ENCODE measurements at regions not wholly inside any gene's neighbourhood (a gene's known extent, or its start where the extent isn't known, plus 50 kb on each side); places are given as distances from the start of the nearest gene placed in this dataset.
"Not testable (repeated sequence)": the region's sequence is repeated elsewhere in the genome, so short reads cannot be mapped to it uniquely, and the experiment has no call there.

DNA sequence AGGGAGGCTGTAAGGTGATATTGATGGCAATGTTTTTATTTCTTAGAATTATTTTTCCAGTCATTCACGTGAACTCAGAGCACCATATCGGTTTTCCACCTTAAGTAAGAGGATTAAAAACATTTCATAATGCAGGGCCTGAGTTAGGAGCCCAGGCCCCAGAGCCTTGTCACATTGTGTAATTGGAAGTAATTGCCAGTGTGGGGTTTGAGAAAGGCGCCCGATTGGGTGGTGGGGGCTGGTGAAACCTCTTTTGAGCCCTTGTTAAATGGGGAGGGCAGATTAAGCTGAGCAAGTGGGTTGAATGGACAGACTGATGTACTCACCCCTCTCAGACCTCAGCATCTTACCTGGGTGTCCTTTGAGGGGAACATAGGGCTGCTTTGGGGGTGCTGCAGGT lies 116.7 kb upstream of the PITX1 start:
- TF ChIP-seq, protein P1, sequence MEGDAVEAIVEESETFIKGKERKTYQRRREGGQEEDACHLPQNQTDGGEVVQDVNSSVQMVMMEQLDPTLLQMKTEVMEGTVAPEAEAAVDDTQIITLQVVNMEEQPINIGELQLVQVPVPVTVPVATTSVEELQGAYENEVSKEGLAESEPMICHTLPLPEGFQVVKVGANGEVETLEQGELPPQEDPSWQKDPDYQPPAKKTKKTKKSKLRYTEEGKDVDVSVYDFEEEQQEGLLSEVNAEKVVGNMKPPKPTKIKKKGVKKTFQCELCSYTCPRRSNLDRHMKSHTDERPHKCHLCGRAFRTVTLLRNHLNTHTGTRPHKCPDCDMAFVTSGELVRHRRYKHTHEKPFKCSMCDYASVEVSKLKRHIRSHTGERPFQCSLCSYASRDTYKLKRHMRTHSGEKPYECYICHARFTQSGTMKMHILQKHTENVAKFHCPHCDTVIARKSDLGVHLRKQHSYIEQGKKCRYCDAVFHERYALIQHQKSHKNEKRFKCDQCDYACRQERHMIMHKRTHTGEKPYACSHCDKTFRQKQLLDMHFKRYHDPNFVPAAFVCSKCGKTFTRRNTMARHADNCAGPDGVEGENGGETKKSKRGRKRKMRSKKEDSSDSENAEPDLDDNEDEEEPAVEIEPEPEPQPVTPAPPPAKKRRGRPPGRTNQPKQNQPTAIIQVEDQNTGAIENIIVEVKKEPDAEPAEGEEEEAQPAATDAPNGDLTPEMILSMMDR (IDR thresholded peaks at IDR 0.05; ENCODE audit: low read depth, low read length): no peak
- no peak overlapping the region for H3K4me3 ChIP-seq (replicated peaks in 1 of 2; ENCODE audit: low read depth in 2 of 2, low read length in 2 of 2)
- no peak for DNase-seq (ENCODE audit: low read depth in 2 of 2)

DNA sequence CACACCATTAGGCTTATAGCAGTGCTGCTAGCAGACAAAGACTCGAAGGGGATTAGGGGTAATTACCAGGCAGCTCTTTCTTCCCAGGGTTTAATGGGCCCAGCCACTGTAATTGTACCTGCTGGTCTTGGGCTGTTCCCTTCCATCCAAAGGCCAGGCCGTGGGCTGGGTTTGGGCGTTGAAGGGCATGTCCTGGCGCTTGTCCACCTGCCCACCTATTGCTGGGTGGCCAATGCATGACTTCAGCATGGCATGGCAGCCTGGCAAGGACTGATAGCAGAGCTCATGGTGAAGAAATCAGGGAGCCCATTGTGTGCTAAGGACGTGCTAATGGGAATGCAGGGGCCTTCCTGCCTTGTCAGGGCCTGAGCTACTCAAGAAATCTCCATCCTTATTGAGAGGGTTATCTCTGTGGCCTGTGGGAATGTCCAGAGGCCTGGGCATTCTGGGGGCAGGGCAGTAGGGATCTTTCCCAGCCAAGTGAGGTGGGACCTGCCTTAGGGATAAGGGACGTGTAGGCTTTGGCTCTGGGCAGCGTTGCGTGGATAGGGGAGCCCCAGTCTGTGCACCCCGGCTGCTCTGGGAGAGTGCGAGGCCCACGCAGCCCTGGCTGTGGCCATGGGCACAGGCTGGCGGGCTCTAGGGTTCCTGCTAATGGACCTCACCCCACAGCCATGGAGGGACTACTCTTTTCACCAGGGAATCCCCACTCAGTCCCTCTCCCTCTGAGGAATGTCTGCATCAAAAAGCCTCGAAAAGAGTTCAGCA lies 116.1 kb upstream of the PITX1 start:
- TF ChIP-seq, protein P1 (IDR thresholded peaks at IDR 0.05; ENCODE audit: low read depth, low read length): no peak
- H3K4me3 ChIP-seq (replicated peaks in 1 of 2; ENCODE audit: low read depth in 2 of 2, low read length in 2 of 2): no peak overlapping the region
- no peak for DNase-seq (ENCODE audit: low read depth in 2 of 2)

- TF ChIP-seq, protein P1 (IDR thresholded peaks at IDR 0.05; ENCODE audit: low read depth, low read length): no peak
- no peak for DNase-seq (ENCODE audit: low read depth in 2 of 2)
- no peak overlapping the region for H3K4me3 ChIP-seq (replicated peaks in 1 of 2; ENCODE audit: low read depth in 2 of 2, low read length in 2 of 2)
These were observed 115.4 kb upstream of the PITX1 start for GRCh38 chr5:135149229-135149955.

DNA sequence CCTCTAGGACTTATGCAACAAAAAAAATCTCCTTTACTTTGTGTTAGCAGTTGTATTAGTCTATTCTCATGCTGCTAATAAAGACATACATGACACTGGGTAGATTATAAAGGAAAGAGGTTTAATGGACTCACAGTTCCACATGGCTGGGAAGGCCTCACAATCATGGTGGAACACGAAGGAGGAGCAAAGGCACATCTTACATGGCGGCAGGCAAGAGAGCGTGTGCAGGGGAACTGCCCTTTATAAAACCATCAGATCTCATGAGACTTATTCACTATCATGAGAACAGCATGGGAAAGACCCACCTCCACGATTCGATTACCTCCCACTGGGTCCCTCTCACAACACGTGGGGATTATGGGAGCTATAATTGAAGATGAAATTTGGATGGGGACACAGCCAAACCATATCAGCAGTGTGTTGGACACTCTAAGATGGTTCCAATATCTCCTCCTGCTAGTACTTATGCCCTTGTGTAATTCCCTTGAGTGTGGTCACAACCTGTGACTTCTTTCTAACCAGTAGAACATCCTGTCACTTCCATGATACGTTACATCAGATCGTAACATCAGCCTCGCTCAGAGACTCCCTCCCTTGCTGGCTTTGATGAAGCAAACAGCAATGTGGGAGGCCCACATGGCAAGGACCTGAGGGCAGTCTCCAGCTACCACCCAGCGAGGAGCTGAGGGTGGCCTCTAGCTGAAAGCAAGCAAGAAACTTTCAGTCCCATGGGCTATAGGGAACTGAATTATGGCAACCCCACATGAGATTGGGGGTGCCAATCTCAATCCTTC lies 113.5 kb upstream of the PITX1 start:
- DNase-seq (ENCODE audit: low read depth in 2 of 2): no peak
- TF ChIP-seq, protein P1 (IDR thresholded peaks at IDR 0.05; ENCODE audit: low read depth, low read length): no peak
- no peak overlapping the region for H3K4me3 ChIP-seq (replicated peaks in 1 of 2; ENCODE audit: low read depth in 2 of 2, low read length in 2 of 2)

- no peak overlapping the region for H3K4me3 ChIP-seq (replicated peaks in 1 of 2; ENCODE audit: low read depth in 2 of 2, low read length in 2 of 2)
- TF ChIP-seq, protein P1 (IDR thresholded peaks at IDR 0.05; ENCODE audit: low read depth, low read length): no peak
- no peak for DNase-seq (ENCODE audit: low read depth in 2 of 2)
These were observed 112.0 kb upstream of the PITX1 start for GRCh38 chr5:135145985-135146384.

DNA sequence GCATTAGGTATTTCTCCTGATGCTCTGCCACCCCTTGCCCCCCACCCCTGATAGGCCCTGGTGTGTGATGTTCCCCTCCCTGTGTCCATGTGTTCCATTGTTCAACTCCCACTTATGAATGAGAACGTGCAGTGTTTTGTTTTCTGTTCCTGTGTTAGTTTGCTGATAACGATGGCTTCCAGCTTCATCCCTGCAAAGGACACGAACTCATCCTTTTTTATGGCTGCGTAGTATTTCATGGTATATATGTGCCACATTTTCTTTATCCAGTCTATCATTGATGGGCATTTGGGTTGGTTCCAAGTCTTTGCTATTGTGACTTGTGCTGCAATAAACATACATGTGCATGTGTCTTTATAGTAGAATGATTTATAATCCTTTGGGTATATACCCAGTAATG lies 109.7 kb upstream of the PITX1 start:
- not testable (repeated sequence) for H3K4me3 ChIP-seq (replicated peaks in 1 of 2; ENCODE audit: low read depth in 2 of 2, low read length in 2 of 2); DNase-seq (ENCODE audit: low read depth in 2 of 2)

All from cardiac fibroblast (primary cell).